Fibroblast of villous mesenchyme (primary cell): ENCODE measurements at regions not wholly inside any gene's neighbourhood (a gene's known extent, or its start where the extent isn't known, plus 50 kb on each side); places are given as distances from the start of the nearest gene placed in this dataset.

Experiments used
- DNase-seq: peaks from one replicate; pipeline ENCODE4 v3.0.0-alpha.2; 2010; ENCODE audit warnings: low read depth
- H3K4me3 ChIP-seq: 2 replicates; pipeline ENCODE4 v1.5.1; 2011; ENCODE audit warnings: low read depth, mild to moderate bottlenecking, low read length
- CTCF ChIP-seq: IDR thresholded peaks from 2 replicates; pipeline ENCODE4 v1.5.1; 2012; ENCODE audit warnings: low read depth, mild to moderate bottlenecking, low read length; ENCODE audit not compliant: insufficient read depth

GRCh38 chr13:105089858-105090643 lies 1445.4 kb downstream of the EFNB2 start:
- no peak overlapping the region for H3K4me3 ChIP-seq
- TF ChIP-seq CTCF, result no peak
- DNase-seq, result no peak

DNA sequence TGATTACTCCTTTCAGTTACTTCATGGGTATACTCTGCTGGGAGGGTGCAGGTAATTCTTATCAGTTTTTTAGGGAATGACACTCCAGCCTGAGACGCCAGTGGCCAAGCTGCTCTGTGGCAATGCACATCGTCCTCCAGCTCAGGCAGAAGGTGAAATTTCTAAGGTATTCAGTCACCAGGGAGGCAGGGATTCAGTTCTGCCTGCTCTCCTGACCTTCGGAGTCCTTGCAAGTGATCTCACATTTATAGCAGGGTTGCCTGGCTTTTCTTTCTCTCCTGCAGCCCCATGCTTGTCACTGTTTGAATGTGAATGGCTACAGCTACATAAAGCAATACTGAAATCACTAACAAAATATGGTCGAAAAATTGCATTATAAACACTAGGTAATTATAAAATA lies 1447.5 kb downstream of the EFNB2 start:
- no peak for TF ChIP-seq CTCF
- no peak overlapping the region for H3K4me3 ChIP-seq
- no peak for DNase-seq

- H3K4me3 ChIP-seq, result no peak overlapping the region
- TF ChIP-seq CTCF, result no peak
- DNase-seq, result no peak
These were observed 1450.5 kb downstream of the EFNB2 start for GRCh38 chr13:105084931-105085330.

- DNase-seq, result no peak
- no peak overlapping the region for H3K4me3 ChIP-seq
- no peak for TF ChIP-seq CTCF
These were observed 1451.5 kb downstream of the EFNB2 start for GRCh38 chr13:105083992-105084391.

GRCh38 chr13:105074755-105075154 lies 1460.7 kb downstream of the EFNB2 start:
- TF ChIP-seq CTCF, result no peak
- no peak for DNase-seq
- no peak overlapping the region for H3K4me3 ChIP-seq

DNA sequence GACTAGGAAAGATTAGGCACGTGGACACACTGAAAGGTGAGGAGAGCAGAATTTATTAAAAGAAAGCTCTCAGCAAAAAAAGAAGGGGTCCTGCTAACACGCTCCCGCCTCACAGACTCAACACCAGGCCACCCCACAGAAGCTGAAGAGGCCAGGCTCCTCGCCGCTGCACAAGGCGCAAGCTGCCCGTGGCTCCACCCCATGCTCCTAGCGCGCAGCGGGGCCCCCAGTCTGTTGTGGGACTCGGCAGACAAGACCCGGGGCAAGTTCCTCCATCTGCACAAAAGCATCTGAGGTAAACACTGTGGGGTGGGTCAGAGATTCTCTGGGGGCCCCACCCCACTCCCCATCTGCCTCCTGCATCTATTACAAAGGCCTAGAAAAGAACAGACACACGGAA lies 1462.4 kb downstream of the EFNB2 start:
- TF ChIP-seq CTCF, result no peak
- no peak overlapping the region for H3K4me3 ChIP-seq
- no peak for DNase-seq

DNA sequence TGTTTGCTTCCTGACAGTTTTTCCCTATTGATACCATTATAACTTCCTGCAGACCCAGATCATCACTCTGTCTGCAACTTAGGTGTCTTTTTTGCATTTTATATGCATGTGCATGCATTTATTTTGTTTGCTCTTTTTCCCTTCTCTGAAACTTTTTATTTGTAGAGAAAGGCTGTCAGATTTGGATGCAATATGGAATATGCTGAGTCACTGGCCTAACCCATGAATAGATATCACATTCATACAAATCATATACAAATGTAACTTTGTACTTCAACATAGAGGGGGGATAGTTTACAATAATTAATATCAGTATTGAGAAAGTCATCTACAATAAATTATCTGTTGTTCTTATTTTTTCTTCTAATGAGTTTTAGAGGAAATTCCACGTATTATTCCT lies 1465.0 kb downstream of the EFNB2 start:
- H3K4me3 ChIP-seq, result no peak overlapping the region
- TF ChIP-seq CTCF, result no peak
- DNase-seq, result no peak
